ENCODE measurements at regions not wholly inside any gene's neighbourhood (a gene's known extent, or its start where the extent isn't known, plus 50 kb on each side); places are given as distances from the start of the nearest gene placed in this dataset.

GRCh38 chr5:8456846-8457186 is 587.9 kb downstream of the MTRR start:
- Histone ChIP-seq H3K9me3 (ENCODE audit: control insufficient read depth in 2 of 2, insufficient read depth in 1 of 2, low read depth in 1 of 2, low read length in 1 of 2) (peaks cover 0 to 3% of the 10 kb centered on the region in 2 donors), H3K27me3 (ENCODE audit: control insufficient read depth in 1 of 2, insufficient read depth in 2 of 2, low read length in 2 of 2) (no peaks in the 10 kb centered on the region), H3K4me1 (ENCODE audit: control insufficient read depth in 2 of 2, insufficient read depth in 2 of 2, low read length in 1 of 2) (no peaks in the 10 kb centered on the region), H3K4me3 (ENCODE audit: low read depth in 1 of 2, low read length in 2 of 2) (no peak overlapping the region), H3K36me3 (ENCODE audit: control insufficient read depth in 2 of 2, insufficient read depth in 2 of 2, low read length in 1 of 2) (peaks cover 0 to 2% of the 10 kb centered on the region in 2 donors), H3K27ac (ENCODE audit: low read depth in 2 of 2, low read length in 1 of 2) (peak overlapping the region; percentile 51 to 57)
- WGBS, 2 donors: 57 to 77% methylated on average over 5 of the region's 5 CpGs

GRCh38 chr5:8457187-8458037 is 588.5 kb downstream of the MTRR start:
- WGBS, 2 donors: 25 to 39% methylated on average over 69 to 74 of the region's 74 CpGs
- peaks cover 0 to 3% of the 10 kb centered on the region in 2 donors for H3K9me3 ChIP-seq (ENCODE audit: control insufficient read depth in 2 of 2, insufficient read depth in 1 of 2, low read depth in 1 of 2, low read length in 1 of 2)

GRCh38 chr5:8458038-8458383 is 589.1 kb downstream of the MTRR start:
- Histone ChIP-seq H3K27me3 (ENCODE audit: control insufficient read depth in 1 of 2, insufficient read depth in 2 of 2, low read length in 2 of 2) (no peaks in the 10 kb centered on the region), H3K36me3 (ENCODE audit: control insufficient read depth in 2 of 2, insufficient read depth in 2 of 2, low read length in 1 of 2) (peaks cover 0 to 4% of the 10 kb centered on the region in 2 donors), H3K27ac (ENCODE audit: low read depth in 2 of 2, low read length in 1 of 2) (peak overlapping the region; percentile 30 to 73), H3K4me1 (ENCODE audit: control insufficient read depth in 2 of 2, insufficient read depth in 2 of 2, low read length in 1 of 2) (no peaks in the 10 kb centered on the region), H3K9me3 (ENCODE audit: control insufficient read depth in 2 of 2, insufficient read depth in 1 of 2, low read depth in 1 of 2, low read length in 1 of 2) (peaks cover 0 to 3% of the 10 kb centered on the region in 2 donors), H3K4me3 (ENCODE audit: low read depth in 1 of 2, low read length in 2 of 2) (peak overlapping the region; percentile 59 to 89)
- WGBS, 2 donors: 25 to 37% methylated on average over 22 of the region's 22 CpGs

More at GRCh38 chr5:8457187-8458037, 588.5 kb downstream of the MTRR start:
- H3K36me3 ChIP-seq (ENCODE audit: control insufficient read depth in 2 of 2, insufficient read depth in 2 of 2, low read length in 1 of 2): peaks cover 0 to 4% of the 10 kb centered on the region in 2 donors
- H3K4me3 ChIP-seq (ENCODE audit: low read depth in 1 of 2, low read length in 2 of 2): peak overlapping the region; percentile 59 to 89
- H3K4me1 ChIP-seq (ENCODE audit: control insufficient read depth in 2 of 2, insufficient read depth in 2 of 2, low read length in 1 of 2): no peaks in the 10 kb centered on the region
- H3K27ac ChIP-seq (ENCODE audit: low read depth in 2 of 2, low read length in 1 of 2): peak overlapping the region; percentile 73 to 74
- H3K27me3 ChIP-seq (ENCODE audit: control insufficient read depth in 1 of 2, insufficient read depth in 2 of 2, low read length in 2 of 2): no peaks in the 10 kb centered on the region

GRCh38 chr5:8461543-8461942 is 592.6 kb downstream of the MTRR start:
- Histone ChIP-seq H3K9me3 (ENCODE audit: control insufficient read depth in 2 of 2, insufficient read depth in 1 of 2, low read depth in 1 of 2, low read length in 1 of 2) (peaks cover 0 to 3% of the 10 kb centered on the region in 2 donors), H3K36me3 (ENCODE audit: control insufficient read depth in 2 of 2, insufficient read depth in 2 of 2, low read length in 1 of 2) (peaks cover 0 to 4% of the 10 kb centered on the region in 2 donors), H3K4me1 (ENCODE audit: control insufficient read depth in 2 of 2, insufficient read depth in 2 of 2, low read length in 1 of 2) (no peaks in the 10 kb centered on the region), H3K27ac (ENCODE audit: low read depth in 2 of 2, low read length in 1 of 2) (no peak overlapping the region), H3K4me3 (ENCODE audit: low read depth in 1 of 2, low read length in 2 of 2) (no peak overlapping the region), H3K27me3 (ENCODE audit: control insufficient read depth in 1 of 2, insufficient read depth in 2 of 2, low read length in 2 of 2) (no peaks in the 10 kb centered on the region)
- 56 to 57% methylated on average over 3 of the region's 3 CpGs for WGBS, 2 donors

- Histone ChIP-seq H3K36me3 (ENCODE audit: control insufficient read depth in 2 of 2, insufficient read depth in 2 of 2, low read length in 1 of 2) (peaks cover 0 to 4% of the 10 kb centered on the region in 2 donors), H3K9me3 (ENCODE audit: control insufficient read depth in 2 of 2, insufficient read depth in 1 of 2, low read depth in 1 of 2, low read length in 1 of 2) (peaks cover 0 to 1% of the 10 kb centered on the region in 2 donors), H3K27me3 (ENCODE audit: control insufficient read depth in 1 of 2, insufficient read depth in 2 of 2, low read length in 2 of 2) (no peaks in the 10 kb centered on the region), H3K4me1 (ENCODE audit: control insufficient read depth in 2 of 2, insufficient read depth in 2 of 2, low read length in 1 of 2) (no peaks in the 10 kb centered on the region), H3K27ac (ENCODE audit: low read depth in 2 of 2, low read length in 1 of 2) (no peak overlapping the region), H3K4me3 (ENCODE audit: low read depth in 1 of 2, low read length in 2 of 2) (no peak overlapping the region)
- WGBS, 2 donors: 61 to 69% methylated on average over 4 of the region's 4 CpGs
Observed at GRCh38 chr5:8462565-8462964, 593.6 kb downstream of the MTRR start.

GRCh38 chr5:8470489-8470888 is 601.5 kb downstream of the MTRR start:
- Histone ChIP-seq H3K36me3 (ENCODE audit: control insufficient read depth in 2 of 2, insufficient read depth in 2 of 2, low read length in 1 of 2) (no peaks in the 10 kb centered on the region), H3K4me3 (ENCODE audit: low read depth in 1 of 2, low read length in 2 of 2) (no peak overlapping the region), H3K27ac (ENCODE audit: low read depth in 2 of 2, low read length in 1 of 2) (no peak overlapping the region), H3K4me1 (ENCODE audit: control insufficient read depth in 2 of 2, insufficient read depth in 2 of 2, low read length in 1 of 2) (no peaks in the 10 kb centered on the region), H3K27me3 (ENCODE audit: control insufficient read depth in 1 of 2, insufficient read depth in 2 of 2, low read length in 2 of 2) (no peaks in the 10 kb centered on the region), H3K9me3 (ENCODE audit: control insufficient read depth in 2 of 2, insufficient read depth in 1 of 2, low read depth in 1 of 2, low read length in 1 of 2) (peaks cover 0 to 6% of the 10 kb centered on the region in 2 donors)
- 82 to 85% methylated on average over 4 of the region's 4 CpGs for WGBS, 2 donors

GRCh38 chr5:8471581-8471980 is 602.6 kb downstream of the MTRR start:
- Histone ChIP-seq H3K9me3 (ENCODE audit: control insufficient read depth in 2 of 2, insufficient read depth in 1 of 2, low read depth in 1 of 2, low read length in 1 of 2) (peaks cover 0 to 6% of the 10 kb centered on the region in 2 donors), H3K4me3 (ENCODE audit: low read depth in 1 of 2, low read length in 2 of 2) (no peak overlapping the region), H3K27ac (ENCODE audit: low read depth in 2 of 2, low read length in 1 of 2) (no peak overlapping the region), H3K36me3 (ENCODE audit: control insufficient read depth in 2 of 2, insufficient read depth in 2 of 2, low read length in 1 of 2) (no peaks in the 10 kb centered on the region), H3K27me3 (ENCODE audit: control insufficient read depth in 1 of 2, insufficient read depth in 2 of 2, low read length in 2 of 2) (no peaks in the 10 kb centered on the region), H3K4me1 (ENCODE audit: control insufficient read depth in 2 of 2, insufficient read depth in 2 of 2, low read length in 1 of 2) (no peaks in the 10 kb centered on the region)
- WGBS, 2 donors: 56 to 66% methylated on average over 4 of the region's 4 CpGs

- Histone ChIP-seq H3K4me1 (ENCODE audit: control insufficient read depth in 2 of 2, insufficient read depth in 2 of 2, low read length in 1 of 2) (no peaks in the 10 kb centered on the region), H3K36me3 (ENCODE audit: control insufficient read depth in 2 of 2, insufficient read depth in 2 of 2, low read length in 1 of 2) (no peaks in the 10 kb centered on the region), H3K27me3 (ENCODE audit: control insufficient read depth in 1 of 2, insufficient read depth in 2 of 2, low read length in 2 of 2) (no peaks in the 10 kb centered on the region), H3K9me3 (ENCODE audit: control insufficient read depth in 2 of 2, insufficient read depth in 1 of 2, low read depth in 1 of 2, low read length in 1 of 2) (peaks cover 0 to 6% of the 10 kb centered on the region in 2 donors), H3K4me3 (ENCODE audit: low read depth in 1 of 2, low read length in 2 of 2) (no peak overlapping the region), H3K27ac (ENCODE audit: low read depth in 2 of 2, low read length in 1 of 2) (no peak overlapping the region)
- 83% methylated on average over 3 of the region's 3 CpGs for WGBS, 2 donors
Observed at GRCh38 chr5:8473016-8473415, 604.1 kb downstream of the MTRR start.

GRCh38 chr5:8473827-8474568 is 605.0 kb downstream of the MTRR start:
- Histone ChIP-seq H3K27me3 (ENCODE audit: control insufficient read depth in 1 of 2, insufficient read depth in 2 of 2, low read length in 2 of 2) (no peaks in the 10 kb centered on the region), H3K27ac (ENCODE audit: low read depth in 2 of 2, low read length in 1 of 2) (no peak overlapping the region), H3K4me3 (ENCODE audit: low read depth in 1 of 2, low read length in 2 of 2) (no peak overlapping the region), H3K4me1 (ENCODE audit: control insufficient read depth in 2 of 2, insufficient read depth in 2 of 2, low read length in 1 of 2) (no peaks in the 10 kb centered on the region), H3K9me3 (ENCODE audit: control insufficient read depth in 2 of 2, insufficient read depth in 1 of 2, low read depth in 1 of 2, low read length in 1 of 2) (peaks cover 0 to 6% of the 10 kb centered on the region in 2 donors), H3K36me3 (ENCODE audit: control insufficient read depth in 2 of 2, insufficient read depth in 2 of 2, low read length in 1 of 2) (no peaks in the 10 kb centered on the region)
- WGBS, 2 donors: 79 to 81% methylated on average over 6 of the region's 6 CpGs
